Gastrocnemius medialis (tissue), 4 donors: ENCODE measurements at regions not wholly inside any gene's neighbourhood (a gene's known extent, or its start where the extent isn't known, plus 50 kb on each side); places are given as distances from the start of the nearest gene placed in this dataset.

Source experiments
- ATAC-seq, 2 donors: fragments of 150-250 bp; one replicate each; pipeline ENCODE4 v1.9.1; 2016
- DNase-seq, 2 donors: peaks; one replicate each; pipeline ENCODE4 v3.0.0-alpha.2; 2019
- H3K27ac ChIP-seq, 4 donors: fragments of 200-600 bp; sonication (generic); 1 replicate in 1 of 4; 2 replicates in 3 of 4; pipeline ENCODE4 v1.5.1; 2016 to 2018; ENCODE audit warnings: mild to moderate bottlenecking in 2 of 4, moderate library complexity in 1 of 4
- H3K27me3 ChIP-seq, 3 donors: fragments of 200-600 bp; sonication (generic) in 2 of 3; 1 replicate in 1 of 3; 2 replicates in 2 of 3; pipeline versions ENCODE4 v1.5.1 to v1.6.0; 2016 to 2019; ENCODE audit warnings: mild to moderate bottlenecking in 1 of 3, moderate library complexity in 1 of 3
- H3K36me3 ChIP-seq, 2 donors: fragments of 200-600 bp; sonication (generic) in 1 of 2; one replicate each; pipeline ENCODE4 v1.5.1; 2017 to 2018
- H3K4me1 ChIP-seq, 2 donors: fragments of 200-600 bp; sonication (generic) in 1 of 2; one replicate each; pipeline ENCODE4 v1.5.1; 2016 to 2017; ENCODE audit warnings: mild to moderate bottlenecking in 2 of 2
- H3K4me3 ChIP-seq, 4 donors: fragments of 200-600 bp; sonication (generic) in 3 of 4; 1 replicate in 1 of 4; 2 replicates in 3 of 4; pipeline ENCODE4 v1.5.1; 2016 to 2019; ENCODE audit warnings: mild to moderate bottlenecking in 2 of 4
- H3K9me3 ChIP-seq, 3 donors: fragments of 200-600 bp; sonication (generic) in 2 of 3; 1 replicate in 1 of 3; 2 replicates in 2 of 3; pipeline ENCODE4 v1.5.1; 2016 to 2019
- CTCF ChIP-seq, 5 experiments: fragments of 450-650 bp in 3 of 5; fragments of 200-600 bp in 2 of 5; sonication (generic) in 2 of 5; IDR thresholded peaks in 4 of 5; conservative IDR thresholded peaks in 1 of 5; 1 replicate in 4 of 5; 2 replicates in 1 of 5; pipeline ENCODE4 v1.5.1; 2016 to 2019; ENCODE audit warnings: antibody characterized with exemption in 5 of 5, mild to moderate bottlenecking in 3 of 5, moderate library complexity in 3 of 5
- POLR2A ChIP-seq, 2 donors: fragments of 450-650 bp; IDR thresholded peaks; one replicate each; pipeline ENCODE4 v1.6.1; 2017; ENCODE audit warnings: antibody characterized with exemption in 2 of 2, mild to moderate bottlenecking in 2 of 2, moderate library complexity in 2 of 2
- in situ Hi-C, 4 donors: fragments of 200-750 bp; cut with MboI; loops; one replicate each; pipeline versions ENCODE4 v1.15.0 to v1.8.0; 2017; ENCODE audit warnings: low sequenced_read_pairs in 4 of 4
- intact Hi-C: fragments of 100-400 bp; cut with DNase I; formaldehyde crosslinking; loops from one replicate; pipeline ENCODE4 v1.15.1; 2023; ENCODE audit warnings: low total_unique reads

GRCh38 chr1:234983564-234984238 lies 144.9 kb downstream of the TOMM20 start:
- Histone ChIP-seq H3K9me3 (no peaks in the 10 kb centered on the region), H3K27me3 (no peaks in the 10 kb centered on the region), H3K27ac (peak overlapping the region in 2 of 4 donors; percentile 87 to 91), H3K4me3 (no peak overlapping the region), H3K36me3 (no peaks in the 10 kb centered on the region), H3K4me1 (peaks cover 50 to 70% of the 10 kb centered on the region in 2 donors)
- ATAC-seq (no peak), DNase-seq (no peak)
- no peak for TF ChIP-seq CTCF (IDR thresholded peaks at IDR 0.05 in 4 of 5, conservative IDR thresholded peaks at IDR 0.05 in 1 of 5)
- no peak for TF ChIP-seq POLR2A (IDR thresholded peaks at IDR 0.05)
- in situ Hi-C loops (loop anchor here in 3 of 4 donors (5.0 to 25.0 kb wide), 3 partner anchors 91 to 376 kb away; no protein-coding TSS in a partner anchor), intact Hi-C loops (no loop called here)

GRCh38 chr1:234981758-234982157 lies 146.9 kb downstream of the TOMM20 start:
- H3K27me3 ChIP-seq = no peaks in the 10 kb centered on the region
- peaks cover 42 to 68% of the 10 kb centered on the region in 2 donors for H3K4me1 ChIP-seq
- H3K4me3 ChIP-seq = no peak overlapping the region
- H3K27ac ChIP-seq = peak overlapping the region; percentile 83 to 91 (median 89)
- intact Hi-C loops (loop anchor here (2.0 kb wide), 1 partner anchor 15 kb away; no protein-coding TSS in a partner anchor), in situ Hi-C loops (loop anchor here in 3 of 4 donors (5.0 to 25.0 kb wide), 3 partner anchors 93 to 374 kb away; no protein-coding TSS in a partner anchor)
- no peaks in the 10 kb centered on the region for H3K36me3 ChIP-seq
- no peaks in the 10 kb centered on the region for H3K9me3 ChIP-seq
- no peak for DNase-seq
- TF ChIP-seq POLR2A (IDR thresholded peaks at IDR 0.05) (no peak), CTCF (IDR thresholded peaks at IDR 0.05 in 4 of 5, conservative IDR thresholded peaks at IDR 0.05 in 1 of 5) (no peak)
- no peak for ATAC-seq

GRCh38 chr1:234980645-234981396 lies 147.8 kb downstream of the TOMM20 start:
- peak; percentile 81 to 87 for DNase-seq
- Histone ChIP-seq H3K27ac (peak overlapping the region; percentile 83 to 91 (median 89)), H3K4me3 (peak overlapping the region in 1 of 4 donors; percentile 18), H3K27me3 (no peaks in the 10 kb centered on the region), H3K9me3 (no peaks in the 10 kb centered on the region), H3K4me1 (peaks cover 38 to 61% of the 10 kb centered on the region in 2 donors), H3K36me3 (no peaks in the 10 kb centered on the region)
- TF ChIP-seq POLR2A (IDR thresholded peaks at IDR 0.05) (peak; percentile 32 to 56), CTCF (IDR thresholded peaks at IDR 0.05 in 4 of 5, conservative IDR thresholded peaks at IDR 0.05 in 1 of 5) (no peak)
- ATAC-seq = peak; percentile 87 to 90
- intact Hi-C loops (loop anchor here (2.0 kb wide), 1 partner anchor 16 kb away; no protein-coding TSS in a partner anchor), in situ Hi-C loops (loop anchor here in 3 of 4 donors (5.0 to 25.0 kb wide), 3 partner anchors 94 to 374 kb away; no protein-coding TSS in a partner anchor)

- peak overlapping the region in 1 of 4 donors; percentile 18 for H3K4me3 ChIP-seq
- DNase-seq = no peak
- H3K27me3 ChIP-seq = no peaks in the 10 kb centered on the region
- H3K4me1 ChIP-seq = peaks cover 38 to 58% of the 10 kb centered on the region in 2 donors
- H3K9me3 ChIP-seq = no peaks in the 10 kb centered on the region
- intact Hi-C loops = loop anchor here (2.0 kb wide), 1 partner anchor 17 kb away; no protein-coding TSS in a partner anchor
- peak; percentile 40 to 43 for ATAC-seq
- TF ChIP-seq CTCF (IDR thresholded peaks at IDR 0.05 in 4 of 5, conservative IDR thresholded peaks at IDR 0.05 in 1 of 5) = no peak
- no peak for TF ChIP-seq POLR2A (IDR thresholded peaks at IDR 0.05)
- in situ Hi-C loops = loop anchor here in 3 of 4 donors (5.0 to 25.0 kb wide), 3 partner anchors 93 to 373 kb away; no protein-coding TSS in a partner anchor
- H3K27ac ChIP-seq = peak overlapping the region; percentile 83 to 91 (median 89)
- H3K36me3 ChIP-seq = no peaks in the 10 kb centered on the region
These were observed 148.4 kb downstream of the TOMM20 start for GRCh38 chr1:234980291-234980644.
